ENCODE measurements at regions not wholly inside any gene's neighbourhood (a gene's known extent, or its start where the extent isn't known, plus 50 kb on each side); places are given as distances from the start of the nearest gene placed in this dataset.
"Not testable (repeated sequence)": the region's sequence is repeated elsewhere in the genome, so short reads cannot be mapped to it uniquely, and the experiment has no call there.

DNA sequence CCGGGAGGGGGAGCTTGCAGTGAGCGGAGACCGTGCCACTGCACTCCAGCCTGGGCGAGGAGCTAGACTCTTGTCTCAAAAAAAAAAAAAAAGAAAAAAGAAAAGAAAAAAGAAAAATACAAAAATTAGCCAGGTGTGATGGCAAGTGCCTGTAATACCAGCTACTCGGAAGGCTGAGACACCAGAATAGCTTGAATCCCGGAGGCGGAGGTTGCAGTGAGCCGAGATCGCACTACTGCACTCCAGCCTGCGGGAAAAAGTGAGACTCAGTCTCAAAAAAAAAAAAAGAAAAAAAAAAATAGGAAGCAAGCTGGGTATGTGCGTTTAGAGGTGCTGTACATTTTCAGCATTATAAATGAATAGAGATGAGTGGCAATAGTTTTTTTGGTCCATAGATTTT lies 129.3 kb downstream of the CDRT15L2 start:
- TF ChIP-seq, protein P1, sequence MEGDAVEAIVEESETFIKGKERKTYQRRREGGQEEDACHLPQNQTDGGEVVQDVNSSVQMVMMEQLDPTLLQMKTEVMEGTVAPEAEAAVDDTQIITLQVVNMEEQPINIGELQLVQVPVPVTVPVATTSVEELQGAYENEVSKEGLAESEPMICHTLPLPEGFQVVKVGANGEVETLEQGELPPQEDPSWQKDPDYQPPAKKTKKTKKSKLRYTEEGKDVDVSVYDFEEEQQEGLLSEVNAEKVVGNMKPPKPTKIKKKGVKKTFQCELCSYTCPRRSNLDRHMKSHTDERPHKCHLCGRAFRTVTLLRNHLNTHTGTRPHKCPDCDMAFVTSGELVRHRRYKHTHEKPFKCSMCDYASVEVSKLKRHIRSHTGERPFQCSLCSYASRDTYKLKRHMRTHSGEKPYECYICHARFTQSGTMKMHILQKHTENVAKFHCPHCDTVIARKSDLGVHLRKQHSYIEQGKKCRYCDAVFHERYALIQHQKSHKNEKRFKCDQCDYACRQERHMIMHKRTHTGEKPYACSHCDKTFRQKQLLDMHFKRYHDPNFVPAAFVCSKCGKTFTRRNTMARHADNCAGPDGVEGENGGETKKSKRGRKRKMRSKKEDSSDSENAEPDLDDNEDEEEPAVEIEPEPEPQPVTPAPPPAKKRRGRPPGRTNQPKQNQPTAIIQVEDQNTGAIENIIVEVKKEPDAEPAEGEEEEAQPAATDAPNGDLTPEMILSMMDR (conservative IDR thresholded peaks at IDR 0.05; ENCODE audit: low read length) = not testable (repeated sequence)
- not testable (repeated sequence) for TF ChIP-seq EZH2phosphoT487 (IDR thresholded peaks at IDR 0.05; ENCODE audit: borderline replicate concordance, low read depth, low read length)

All from OCI-LY7 (cell line).